ENCODE measurements at regions not wholly inside any gene's neighbourhood (a gene's known extent, or its start where the extent isn't known, plus 50 kb on each side); places are given as distances from the start of the nearest gene placed in this dataset.

DNA sequence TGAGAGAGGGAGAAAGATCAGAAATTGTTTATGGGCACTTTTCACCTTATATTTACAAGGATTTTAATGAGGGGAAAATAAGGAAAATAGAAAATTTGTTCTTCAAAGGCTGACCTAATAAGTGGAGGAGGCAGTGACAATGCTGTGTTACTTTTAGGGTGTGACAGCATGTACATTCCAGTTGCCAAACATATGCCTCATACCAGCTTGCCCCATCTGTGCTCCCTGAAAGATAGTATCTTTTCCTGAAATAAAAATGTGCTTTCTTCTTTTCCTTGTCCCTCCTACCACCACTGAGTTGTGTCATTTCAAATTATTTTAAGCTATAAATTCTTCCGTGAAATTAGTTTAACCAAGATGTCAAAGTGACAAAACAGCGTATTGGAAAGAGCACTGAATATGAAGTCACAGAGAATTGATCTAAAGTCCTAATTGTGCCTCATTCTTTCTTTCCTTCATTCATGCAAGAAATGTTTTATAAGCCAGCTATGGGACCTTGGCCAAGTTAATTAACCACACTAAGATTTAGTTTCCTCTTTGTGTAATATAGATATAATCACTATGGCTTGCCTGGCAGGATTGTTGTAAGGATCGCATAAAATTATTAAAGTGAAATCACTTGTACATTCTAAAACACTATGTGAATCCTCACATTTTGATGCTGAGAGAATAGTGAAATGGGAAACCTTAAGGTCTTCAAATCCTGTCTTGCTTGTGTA, 1307.5 kb upstream of the TENM4 start:
- TF ChIP-seq, protein P1, sequence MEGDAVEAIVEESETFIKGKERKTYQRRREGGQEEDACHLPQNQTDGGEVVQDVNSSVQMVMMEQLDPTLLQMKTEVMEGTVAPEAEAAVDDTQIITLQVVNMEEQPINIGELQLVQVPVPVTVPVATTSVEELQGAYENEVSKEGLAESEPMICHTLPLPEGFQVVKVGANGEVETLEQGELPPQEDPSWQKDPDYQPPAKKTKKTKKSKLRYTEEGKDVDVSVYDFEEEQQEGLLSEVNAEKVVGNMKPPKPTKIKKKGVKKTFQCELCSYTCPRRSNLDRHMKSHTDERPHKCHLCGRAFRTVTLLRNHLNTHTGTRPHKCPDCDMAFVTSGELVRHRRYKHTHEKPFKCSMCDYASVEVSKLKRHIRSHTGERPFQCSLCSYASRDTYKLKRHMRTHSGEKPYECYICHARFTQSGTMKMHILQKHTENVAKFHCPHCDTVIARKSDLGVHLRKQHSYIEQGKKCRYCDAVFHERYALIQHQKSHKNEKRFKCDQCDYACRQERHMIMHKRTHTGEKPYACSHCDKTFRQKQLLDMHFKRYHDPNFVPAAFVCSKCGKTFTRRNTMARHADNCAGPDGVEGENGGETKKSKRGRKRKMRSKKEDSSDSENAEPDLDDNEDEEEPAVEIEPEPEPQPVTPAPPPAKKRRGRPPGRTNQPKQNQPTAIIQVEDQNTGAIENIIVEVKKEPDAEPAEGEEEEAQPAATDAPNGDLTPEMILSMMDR (conservative IDR thresholded peaks at IDR 0.05; ENCODE audit: low read length), result no peak
- no peak for TF ChIP-seq EZH2phosphoT487 (IDR thresholded peaks at IDR 0.05; ENCODE audit: borderline replicate concordance, low read depth, low read length)
